NCI-H526 (cell line): ENCODE measurements at regions not wholly inside any gene's neighbourhood (a gene's known extent, or its start where the extent isn't known, plus 50 kb on each side); places are given as distances from the start of the nearest gene placed in this dataset.

Experiments used
- DNase-seq, 2 experiments: peaks; one replicate each; lab custom pipeline; 2025; lab: John Stamatoyannopoulos, UW

- DNase-seq = no peak
These were observed 428.7 kb upstream of the RARB start for GRCh38 chr3:24999357-24999756.

DNA sequence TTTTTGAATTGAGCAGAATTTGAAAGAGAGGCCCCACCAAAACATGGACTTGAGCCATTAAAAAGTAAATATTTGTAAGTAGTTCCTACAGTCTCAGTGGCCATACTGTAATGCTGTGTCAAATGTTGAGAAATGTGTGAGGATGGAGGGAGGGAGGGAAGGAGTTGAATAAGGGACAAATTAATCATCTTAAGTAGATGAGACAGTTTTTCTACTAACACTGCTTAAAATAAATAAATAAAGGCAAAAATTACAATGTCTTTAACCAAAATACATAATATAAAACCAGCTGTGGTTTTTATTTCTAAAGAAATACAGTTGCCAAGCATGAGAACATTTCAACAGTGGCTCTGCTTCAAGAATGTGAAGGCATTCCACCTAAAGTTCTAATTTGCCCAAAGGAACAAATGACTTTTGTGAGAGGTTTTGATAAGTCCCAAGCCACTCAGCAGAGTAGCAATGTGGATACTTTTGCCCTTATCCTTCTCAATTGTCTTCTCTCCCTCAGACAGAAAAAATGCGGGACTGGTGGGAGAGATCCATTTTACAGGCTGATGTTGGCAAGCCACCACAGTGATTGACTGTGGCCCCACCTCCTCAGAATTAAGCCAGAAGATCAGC, 427.0 kb upstream of the RARB start:
- DNase-seq = no peak

GRCh38 chr3:25002052-25002451, 426.0 kb upstream of the RARB start:
- DNase-seq = no peak

DNA sequence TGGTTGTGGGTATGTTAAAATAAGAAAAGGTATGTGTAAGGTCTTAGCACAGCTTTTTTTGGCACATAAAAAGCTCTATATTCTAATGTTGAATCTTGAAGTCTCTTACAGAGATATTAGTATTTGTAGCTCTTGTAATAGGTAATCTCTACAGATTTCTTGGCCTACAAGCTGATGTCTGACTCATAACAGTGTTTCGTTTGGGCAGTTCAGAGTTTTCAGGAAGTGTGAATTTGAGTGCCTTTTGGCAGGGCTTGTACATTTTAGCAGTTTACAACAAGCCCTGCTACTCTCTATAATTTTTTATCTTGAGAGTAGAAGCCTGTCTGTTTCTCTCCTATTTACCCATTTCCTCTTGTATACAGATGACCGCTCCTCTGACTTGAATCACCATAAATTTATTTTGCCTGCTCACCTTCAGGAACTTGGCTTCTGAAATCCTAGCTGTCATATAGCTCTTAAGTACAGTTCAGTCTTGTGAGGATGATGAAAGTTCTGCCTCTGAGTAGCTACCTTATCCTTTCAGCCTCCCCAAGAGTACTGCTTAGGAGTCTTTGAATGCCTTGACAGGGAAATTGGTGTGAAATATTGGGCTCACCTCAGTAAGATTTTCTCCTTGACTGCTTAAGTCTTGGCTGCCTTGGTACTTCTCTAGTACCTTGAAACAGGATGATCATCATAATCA, 419.9 kb upstream of the RARB start:
- DNase-seq = no peak

DNA sequence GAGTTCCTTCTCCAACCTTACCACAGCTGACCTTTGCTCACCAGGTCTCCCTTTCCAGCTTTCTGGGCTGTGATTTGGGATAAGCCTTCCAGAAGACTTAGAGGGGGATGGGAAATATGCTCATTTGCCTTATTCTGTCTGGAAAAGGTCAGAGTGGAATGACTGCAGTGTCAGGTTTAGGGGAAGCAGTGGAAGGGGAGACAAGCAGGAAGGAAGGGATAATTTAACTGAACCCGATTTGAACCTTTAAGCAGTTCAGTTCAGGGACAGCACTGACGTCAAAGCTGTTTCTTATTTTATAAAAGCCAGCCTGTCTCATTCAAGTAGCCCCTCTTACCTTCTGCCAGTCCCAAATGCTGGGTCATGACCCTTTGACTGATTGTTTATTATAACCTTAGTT, 418.4 kb upstream of the RARB start:
- DNase-seq = no peak

- DNase-seq = no peak
These were observed 412.5 kb upstream of the RARB start for GRCh38 chr3:25015599-25015998.

- DNase-seq = no peak
These were observed 409.2 kb upstream of the RARB start for GRCh38 chr3:25018909-25019308.

- no peak for DNase-seq
These were observed 408.6 kb upstream of the RARB start for GRCh38 chr3:25019506-25019905.

GRCh38 chr3:25021816-25022215, 406.2 kb upstream of the RARB start:
- peak in 1 of 2 experiments; percentile 6 for DNase-seq

DNA sequence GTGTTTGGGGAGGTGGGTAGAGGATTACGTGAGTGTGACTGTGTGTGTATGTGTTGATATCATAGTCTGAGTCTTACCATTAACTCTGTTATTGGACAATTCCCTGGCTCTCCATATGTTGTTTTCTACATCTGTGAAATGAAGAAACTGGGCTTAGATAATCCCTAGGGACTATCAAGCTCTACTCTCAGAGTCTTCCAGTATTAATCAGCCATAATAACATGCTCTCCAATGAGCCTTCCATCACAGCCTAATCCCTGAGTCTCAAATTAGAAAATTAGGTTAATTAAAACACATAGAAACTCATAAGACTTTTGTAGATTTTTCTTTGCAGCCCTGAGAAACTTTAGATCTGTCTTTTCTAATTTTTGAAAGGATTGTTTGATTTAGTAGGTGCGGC, 404.2 kb upstream of the RARB start:
- DNase-seq = no peak

- no peak for DNase-seq
These were observed 402.8 kb upstream of the RARB start for GRCh38 chr3:25025236-25025635.

DNA sequence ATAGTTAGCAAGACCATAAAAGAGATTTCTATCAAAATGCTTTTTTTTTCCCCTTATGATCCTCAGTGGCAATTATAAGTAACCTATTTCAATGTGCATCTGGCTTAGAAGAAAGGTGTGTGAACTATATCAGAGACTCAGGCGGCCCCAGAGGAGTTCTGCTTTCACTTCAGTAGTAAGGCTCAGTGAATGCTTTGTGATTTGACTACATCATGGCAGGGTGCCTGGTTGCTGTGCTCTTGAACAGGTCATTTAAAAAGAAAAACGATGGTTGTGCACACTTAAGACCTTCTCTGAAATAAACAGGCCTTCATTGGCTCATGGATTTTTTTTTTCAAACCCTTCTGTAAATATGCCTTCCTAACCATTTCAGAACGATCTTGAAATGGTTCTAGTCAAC, 400.4 kb upstream of the RARB start:
- DNase-seq = no peak

- DNase-seq = no peak
These were observed 398.2 kb upstream of the RARB start for GRCh38 chr3:25029820-25030219.

GRCh38 chr3:25032344-25032743, 395.7 kb upstream of the RARB start:
- no peak for DNase-seq

GRCh38 chr3:25033407-25034029, 394.5 kb upstream of the RARB start:
- peak; percentile 62 to 88 for DNase-seq

DNA sequence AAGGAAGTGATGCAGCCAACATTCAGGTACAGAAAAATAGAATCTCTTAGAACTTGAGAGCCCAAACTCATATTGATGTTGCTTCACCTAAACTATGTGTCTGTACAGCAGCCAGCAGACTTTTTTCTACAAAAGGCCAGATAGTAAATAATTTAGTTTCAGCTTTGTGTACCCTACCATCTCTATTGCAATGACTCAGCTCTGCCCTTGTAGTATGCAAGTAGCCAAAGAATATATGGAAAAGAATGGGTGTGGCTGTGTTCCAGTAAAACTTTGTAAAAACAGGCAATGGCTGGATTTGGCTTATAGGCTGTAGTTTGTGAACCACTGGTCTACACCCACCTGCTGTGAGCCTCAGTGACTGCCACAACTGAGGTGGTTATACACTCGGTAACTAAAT, 392.5 kb upstream of the RARB start:
- DNase-seq = no peak

- DNase-seq = no peak
These were observed 391.4 kb upstream of the RARB start for GRCh38 chr3:25036633-25037032.

DNA sequence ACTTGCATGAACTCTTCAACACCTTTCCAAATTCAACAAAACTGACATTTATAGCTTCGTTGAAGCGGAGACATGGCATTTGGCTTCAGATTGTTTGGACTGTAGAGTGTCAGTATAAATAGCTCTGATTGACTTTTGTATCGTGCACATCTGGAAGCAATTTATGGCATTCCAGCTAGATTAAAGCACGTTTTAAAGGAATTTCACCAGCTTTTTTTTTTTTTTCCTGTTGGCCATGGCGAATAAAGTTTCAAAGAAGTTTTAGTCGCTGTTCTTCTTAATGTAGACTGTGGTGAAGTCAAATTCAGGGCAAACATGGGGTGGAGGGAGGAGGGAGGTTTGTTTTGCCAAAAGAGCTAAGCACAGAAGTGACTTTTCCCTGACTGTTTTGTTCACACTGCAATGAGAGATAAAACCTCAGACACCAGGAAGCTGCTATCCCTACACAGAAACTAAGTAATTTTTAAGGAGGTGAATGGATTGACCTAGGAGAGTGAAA, 391.0 kb upstream of the RARB start:
- no peak for DNase-seq

DNA sequence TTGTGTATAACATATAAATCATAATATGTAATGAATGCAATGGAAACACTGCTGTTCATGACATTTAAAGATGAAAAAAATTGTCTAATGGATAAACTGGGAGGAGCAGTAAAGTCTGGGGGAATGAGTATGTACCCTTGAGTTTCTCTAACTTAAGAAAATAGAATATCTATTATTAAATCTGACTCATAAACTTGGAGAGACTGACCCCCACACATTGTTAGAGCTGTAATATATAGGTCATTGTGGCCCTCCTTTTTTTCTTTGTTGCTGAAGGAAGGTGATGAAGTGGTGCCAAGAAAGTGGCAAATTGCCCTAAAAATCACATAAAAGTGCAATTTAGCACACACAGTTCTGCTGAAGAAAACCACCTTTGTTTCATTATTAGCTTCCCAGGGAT, 389.8 kb upstream of the RARB start:
- DNase-seq = no peak

DNA sequence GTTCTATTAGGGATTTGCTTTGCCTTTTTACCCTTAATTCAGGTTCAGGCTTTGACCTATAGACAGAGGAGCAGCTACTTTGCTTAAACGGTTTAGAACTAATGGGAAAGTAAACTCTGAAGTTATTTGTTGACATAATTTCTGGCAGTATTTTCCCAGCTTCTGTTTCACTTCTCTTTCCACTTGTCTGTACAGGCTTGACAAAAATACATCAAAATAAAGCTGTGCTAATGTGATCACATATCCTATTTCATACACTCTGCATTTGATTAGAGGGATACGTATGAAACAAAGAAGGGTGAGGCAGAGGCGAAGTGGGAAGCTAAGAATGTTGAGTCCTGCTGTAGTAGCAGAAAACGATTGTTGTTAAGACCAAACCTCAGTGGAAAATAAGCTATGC, 389.1 kb upstream of the RARB start:
- DNase-seq = peak in 1 of 2 experiments; percentile 11

DNA sequence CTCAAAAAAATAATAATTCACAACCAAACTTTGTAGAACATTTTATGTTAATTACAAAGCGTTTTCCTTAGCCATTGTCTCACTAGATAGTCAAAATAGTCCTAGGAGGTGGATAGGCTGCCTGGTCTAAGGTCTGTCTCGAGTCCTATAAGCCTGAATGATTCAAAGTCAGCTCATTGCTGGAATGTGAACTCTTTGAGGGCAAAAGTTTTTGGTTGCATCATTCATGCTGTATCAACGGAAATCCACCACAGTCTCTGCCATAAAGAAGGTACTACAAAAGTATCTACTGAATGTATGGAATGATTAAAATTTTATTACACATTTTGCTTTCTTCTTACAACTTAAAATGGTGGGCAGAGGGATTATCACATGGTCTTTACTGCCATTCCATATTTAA, 387.3 kb upstream of the RARB start:
- no peak for DNase-seq

DNA sequence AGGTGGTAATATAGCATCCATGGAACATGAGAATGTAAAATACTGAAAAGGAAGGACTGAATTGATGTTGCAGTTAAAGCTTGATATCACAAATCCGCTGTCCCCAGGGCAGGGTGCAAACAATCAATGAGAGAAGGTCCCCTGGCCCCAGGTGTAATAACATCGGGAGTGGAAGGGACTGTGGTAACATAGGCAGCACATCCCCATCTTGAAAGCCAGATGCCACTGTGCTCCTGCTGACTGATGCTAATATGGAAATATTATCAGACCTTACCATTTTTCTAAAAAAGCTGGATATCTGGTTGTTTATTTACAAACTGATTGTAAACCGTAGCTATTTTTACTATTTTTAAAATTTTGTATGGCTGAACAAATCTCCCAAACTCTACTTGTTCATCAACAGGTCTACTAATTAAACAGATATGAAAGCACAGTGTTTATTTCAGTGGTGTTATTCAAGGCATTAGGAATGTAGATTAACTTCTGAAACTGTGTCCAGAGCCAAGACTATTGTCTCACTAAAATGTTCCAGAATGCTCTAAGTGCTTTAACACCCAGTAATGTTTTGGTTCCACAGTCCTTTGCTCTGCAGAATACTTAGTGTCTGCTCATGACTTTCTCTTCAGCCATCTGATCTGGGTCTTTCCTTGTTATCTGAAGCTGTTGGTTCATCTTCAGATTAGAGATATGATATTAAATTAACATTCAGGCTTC, 386.0 kb upstream of the RARB start:
- no peak for DNase-seq

GRCh38 chr3:25043177-25043576, 384.9 kb upstream of the RARB start:
- no peak for DNase-seq
